HUES64 (cell line): ENCODE measurements at regions not wholly inside any gene's neighbourhood (a gene's known extent, or its start where the extent isn't known, plus 50 kb on each side); places are given as distances from the start of the nearest gene placed in this dataset.
"Not testable (repeated sequence)": the region's sequence is repeated elsewhere in the genome, so short reads cannot be mapped to it uniquely, and the experiment has no call there.

Experiments used
- H3K27ac ChIP-seq: 2 replicates; pipeline ENCODE4 v1.7.0; 2013; ENCODE audit warnings: low read depth, low read length, inconsistent platforms
- H3K27me3 ChIP-seq: 2 replicates; pipeline ENCODE4 v1.6.1; 2013; ENCODE audit warnings: mild to moderate bottlenecking, low read length; ENCODE audit not compliant: insufficient read depth
- H3K36me3 ChIP-seq: 2 replicates; pipeline ENCODE4 v1.6.1; 2013; ENCODE audit warnings: mild to moderate bottlenecking, low read length; ENCODE audit not compliant: insufficient read depth
- H3K4me1 ChIP-seq: 2 replicates; pipeline ENCODE4 v1.6.1; 2013; ENCODE audit warnings: mild to moderate bottlenecking, low read length, moderate library complexity; ENCODE audit not compliant: insufficient read depth
- H3K4me3 ChIP-seq: 2 replicates; pipeline ENCODE4 v1.5.1; 2013; ENCODE audit warnings: mild to moderate bottlenecking, low read length, moderate library complexity
- H3K9ac ChIP-seq: 2 replicates; pipeline ENCODE4 v1.6.1; 2013; ENCODE audit warnings: mild to moderate bottlenecking, low read depth, low read length
- H3K9me3 ChIP-seq: 2 replicates; pipeline ENCODE4 v1.6.1; 2013; ENCODE audit warnings: low read depth, low read length; ENCODE audit not compliant: insufficient read depth
- WGBS: fragments of 150-250, 120-280 bp; methylation state at CpG from one replicate; pipeline ENCODE4 v1.1.7; 2013; ENCODE audit warnings: missing lambda C conversion rate; 5-methylcytosine and 5-hydroxymethylcytosine counted together

DNA sequence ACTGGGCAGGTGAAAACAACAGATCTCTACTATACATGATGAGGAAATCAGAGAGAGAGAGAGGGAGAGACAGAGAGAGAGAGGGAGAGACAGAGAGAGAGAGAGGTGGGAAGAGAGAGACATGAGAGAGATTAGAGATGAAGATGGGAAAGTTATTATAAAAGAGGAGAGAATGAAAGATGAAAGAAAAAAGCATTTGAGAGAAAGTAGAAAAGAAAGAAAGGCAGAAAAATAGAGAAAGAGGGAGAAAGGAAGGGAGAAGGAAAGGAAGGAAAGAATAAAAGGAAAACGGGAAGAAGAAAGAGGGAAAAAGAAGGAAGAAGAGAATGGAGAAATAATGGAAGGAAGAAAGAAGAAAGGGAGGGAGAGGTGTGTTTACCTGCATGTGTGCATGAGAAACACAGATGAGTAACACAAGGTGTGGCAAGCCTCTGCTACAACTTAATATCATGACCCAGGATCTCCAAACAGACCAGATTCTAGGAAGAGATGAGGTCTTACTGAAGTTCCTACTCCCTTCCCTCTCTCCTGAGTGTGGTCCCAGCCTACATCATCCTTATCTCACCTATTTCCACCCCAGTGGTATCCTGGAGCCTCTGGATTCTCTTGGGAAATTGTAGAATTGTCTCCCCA lies 176.3 kb downstream of the C12orf75 start:
- Histone ChIP-seq H3K4me3 (no peak overlapping the region), H3K36me3 (no peaks in the 10 kb centered on the region), H3K9ac (no peak overlapping the region), H3K27me3 (no peaks in the 10 kb centered on the region), H3K9me3 (no peaks in the 10 kb centered on the region), H3K4me1 (no peaks in the 10 kb centered on the region), H3K27ac (no peak overlapping the region)
- 89% methylated on average over 1 of the region's 1 CpG for WGBS

DNA sequence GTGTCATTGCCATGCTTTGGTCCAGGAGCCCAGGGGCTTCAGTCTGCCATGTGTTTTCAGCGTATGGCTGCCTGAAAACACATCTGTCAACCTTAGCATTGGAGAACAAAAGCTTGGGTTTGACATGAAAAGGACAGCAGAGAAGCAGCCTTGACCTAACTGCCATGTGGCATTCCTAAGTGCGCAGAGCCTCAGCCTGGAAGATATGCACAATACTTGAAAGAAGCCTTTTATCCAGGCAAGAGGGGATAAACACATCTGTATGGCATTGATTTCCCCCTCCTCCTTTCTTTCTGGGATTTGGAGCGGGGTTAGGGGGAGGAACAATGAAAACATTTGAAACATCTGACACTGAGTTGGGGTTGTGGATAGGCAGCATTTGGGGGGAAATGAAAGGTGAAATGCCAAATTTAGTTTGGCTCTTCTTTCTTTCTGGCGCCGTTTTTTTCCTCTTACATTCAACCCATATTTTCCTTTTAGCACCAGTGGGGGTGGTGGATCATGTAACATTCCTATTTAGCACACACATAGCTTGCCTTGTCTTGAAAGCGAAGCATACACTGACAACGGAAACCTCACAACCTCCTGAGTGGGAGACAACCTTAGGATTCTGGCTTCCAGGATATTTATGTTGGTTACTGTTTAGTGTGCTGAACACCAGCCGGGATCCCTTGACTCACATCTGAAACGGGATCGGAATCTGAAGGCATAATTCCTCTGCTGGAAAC lies 177.0 kb downstream of the C12orf75 start:
- WGBS: 93% methylated on average over 7 of the region's 10 CpGs
- no peaks in the 10 kb centered on the region for H3K9me3 ChIP-seq

DNA sequence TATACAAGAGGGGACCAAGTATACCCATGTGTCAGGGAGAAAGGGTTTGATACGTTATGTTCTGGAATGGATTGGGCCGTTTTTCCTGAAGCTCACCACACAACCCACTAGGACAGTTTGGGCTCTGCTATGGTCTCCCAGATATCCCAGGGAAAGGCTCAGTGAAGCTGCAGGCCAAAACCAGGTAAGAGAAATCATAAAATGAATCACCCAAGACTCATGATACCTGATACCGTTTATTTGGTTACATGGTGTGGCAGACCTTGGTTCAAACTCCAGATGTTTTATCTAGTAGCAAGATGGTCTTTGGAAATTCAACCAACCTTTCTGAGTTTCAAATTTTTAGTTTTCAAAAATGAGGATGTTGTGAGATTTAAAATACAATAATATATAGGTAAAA lies 177.6 kb downstream of the C12orf75 start:
- H3K27me3 ChIP-seq: no peaks in the 10 kb centered on the region
- H3K9me3 ChIP-seq: no peaks in the 10 kb centered on the region
- WGBS: 98% methylated on average over 3 of the region's 3 CpGs

More for the DNA sequence above, 177.0 kb downstream of the C12orf75 start:
- H3K4me3 ChIP-seq: no peak overlapping the region
- H3K4me1 ChIP-seq: no peaks in the 10 kb centered on the region
- H3K27me3 ChIP-seq: no peaks in the 10 kb centered on the region
- H3K9ac ChIP-seq: no peak overlapping the region
- H3K36me3 ChIP-seq: no peaks in the 10 kb centered on the region
- no peak overlapping the region for H3K27ac ChIP-seq

DNA sequence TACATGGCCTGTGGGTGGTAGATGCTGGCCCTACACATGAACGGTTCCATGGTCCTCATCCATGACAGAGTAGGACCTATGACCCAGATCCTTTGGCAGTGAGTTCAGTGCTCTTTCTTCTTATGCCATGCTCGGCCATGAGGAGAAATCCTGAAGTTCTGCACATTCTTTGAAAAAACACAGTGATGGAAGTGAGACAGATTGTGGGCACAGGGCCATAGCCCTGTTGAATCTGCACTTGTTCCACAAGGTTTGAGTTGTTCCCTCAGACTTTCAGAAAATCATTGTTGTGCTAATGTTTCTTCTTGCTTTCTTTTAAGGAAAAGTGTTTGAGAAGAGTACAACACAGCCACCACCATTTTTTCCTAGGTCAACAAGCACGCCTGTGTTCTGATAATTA lies 180.0 kb downstream of the C12orf75 start:
- WGBS: 95% methylated on average over 2 of the region's 3 CpGs
- no peak overlapping the region for H3K9ac ChIP-seq

More for the DNA sequence above, 177.6 kb downstream of the C12orf75 start:
- Histone ChIP-seq H3K4me1 (no peaks in the 10 kb centered on the region), H3K4me3 (no peak overlapping the region), H3K9ac (no peak overlapping the region), H3K27ac (no peak overlapping the region), H3K36me3 (no peaks in the 10 kb centered on the region)

DNA sequence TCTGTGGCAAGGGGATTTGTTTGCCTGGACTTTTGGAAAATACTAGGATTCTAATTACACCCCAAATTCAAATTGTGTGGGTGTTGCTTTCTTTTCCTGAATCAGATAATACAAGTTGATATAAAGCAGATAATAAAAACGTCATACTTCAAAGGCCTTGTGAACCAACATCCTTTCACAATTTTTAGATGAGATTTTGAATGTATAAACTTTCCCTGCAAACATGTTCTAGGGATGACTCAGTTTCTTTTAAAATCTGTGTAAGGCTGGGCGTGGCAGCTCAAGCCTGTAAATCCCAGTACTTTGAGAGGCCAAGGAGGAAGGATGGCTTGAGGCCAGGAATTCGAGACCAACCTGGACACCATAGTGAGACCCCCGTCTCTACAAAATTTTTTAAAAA lies 182.4 kb downstream of the C12orf75 start:
- WGBS: 88% methylated on average over 3 of the region's 4 CpGs
- H3K27ac ChIP-seq, H3K9ac ChIP-seq, H3K27me3 ChIP-seq, H3K4me3 ChIP-seq, H3K9me3 ChIP-seq, H3K36me3 ChIP-seq, H3K4me1 ChIP-seq: not testable (repeated sequence)

More for the DNA sequence above, 180.0 kb downstream of the C12orf75 start:
- H3K27ac ChIP-seq: no peak overlapping the region
- no peaks in the 10 kb centered on the region for H3K4me1 ChIP-seq
- no peak overlapping the region for H3K4me3 ChIP-seq
- H3K36me3 ChIP-seq: no peaks in the 10 kb centered on the region
- H3K27me3 ChIP-seq: no peaks in the 10 kb centered on the region
- no peaks in the 10 kb centered on the region for H3K9me3 ChIP-seq

DNA sequence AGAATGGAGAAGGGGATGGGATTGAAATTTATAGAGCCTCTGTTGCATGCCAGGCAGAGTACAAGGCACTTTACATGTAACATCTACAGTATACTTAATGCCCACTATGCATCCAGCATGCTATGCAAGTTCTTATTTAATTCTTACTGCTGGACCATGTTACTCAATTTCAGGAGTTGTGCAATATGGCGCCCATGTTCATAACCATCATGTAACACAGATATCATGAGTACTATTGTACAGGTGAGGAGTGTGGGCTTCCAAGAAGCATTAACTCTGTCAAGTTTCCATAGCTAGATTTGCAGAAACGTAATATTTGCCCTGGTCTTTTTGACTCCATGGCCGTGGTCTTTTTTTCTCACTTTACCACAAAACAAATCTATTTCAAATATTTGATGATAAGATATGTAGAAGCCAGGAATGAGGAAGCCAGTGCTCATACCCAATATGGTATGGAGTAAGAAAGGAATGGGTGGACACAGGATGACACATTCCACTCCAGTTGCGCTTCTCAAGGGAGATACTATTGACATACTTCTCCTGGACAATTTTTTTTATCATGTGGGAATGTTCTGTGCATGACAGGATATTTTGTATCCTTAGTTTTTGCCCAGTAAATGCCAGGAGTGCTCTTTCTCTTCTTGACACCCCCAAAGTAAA lies 191.8 kb downstream of the C12orf75 start:
- H3K36me3 ChIP-seq: no peaks in the 10 kb centered on the region
- no peaks in the 10 kb centered on the region for H3K4me1 ChIP-seq
- 0 out of 2 replicates have a peak, but pooled peaks cover 8% of the 10 kb centered on the region for H3K9me3 ChIP-seq
- H3K27ac ChIP-seq: no peak overlapping the region
- 96% methylated on average over 3 of the region's 4 CpGs for WGBS
- H3K27me3 ChIP-seq: no peaks in the 10 kb centered on the region
- H3K4me3 ChIP-seq: no peak overlapping the region
- H3K9ac ChIP-seq: no peak overlapping the region

DNA sequence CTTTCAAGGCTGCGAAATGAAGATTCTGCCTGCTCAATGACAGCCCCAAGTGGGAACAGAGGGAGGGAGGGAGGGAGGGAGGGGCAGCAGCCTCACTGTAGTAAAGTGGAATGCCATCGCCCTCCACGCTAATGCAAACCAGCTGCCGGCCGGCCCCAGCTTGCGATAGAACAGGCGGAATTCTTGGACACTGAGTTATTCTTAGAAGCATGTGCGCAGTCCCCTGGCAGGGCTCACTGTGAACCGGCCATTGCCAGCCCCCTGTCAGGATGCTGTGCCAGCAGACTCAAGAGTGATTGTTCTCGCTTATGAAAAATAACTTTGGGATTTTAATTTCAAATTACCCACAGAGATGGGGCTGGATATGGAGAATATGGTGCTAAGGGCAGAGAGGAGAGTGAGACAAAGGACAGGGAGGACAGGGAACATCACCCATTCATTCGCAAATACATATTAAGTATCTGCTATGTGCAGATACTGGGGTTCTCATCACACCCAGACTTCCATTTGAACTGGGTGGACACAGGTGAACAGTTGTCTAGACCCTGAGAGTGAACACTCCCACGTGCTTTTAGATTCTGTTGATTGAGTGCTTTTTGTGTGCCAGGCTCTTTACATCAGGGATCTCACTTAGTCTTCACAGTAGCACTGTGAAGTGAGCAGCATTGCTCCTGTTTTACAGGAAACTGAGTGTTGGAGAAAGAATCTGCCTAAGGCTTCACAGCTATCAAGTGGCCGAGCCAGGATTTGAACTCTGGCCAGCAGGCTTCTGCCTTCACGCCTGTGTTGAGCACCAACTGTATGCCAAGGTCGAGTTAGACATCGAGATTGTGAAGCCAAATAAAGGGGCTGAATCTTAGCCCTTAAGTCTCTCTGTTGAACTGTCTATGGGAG lies 192.9 kb downstream of the C12orf75 start:
- Histone ChIP-seq H3K4me1 (no peaks in the 10 kb centered on the region), H3K36me3 (no peaks in the 10 kb centered on the region), H3K9me3 (0 out of 2 replicates have a peak, but pooled peaks cover 8% of the 10 kb centered on the region), H3K27me3 (no peaks in the 10 kb centered on the region), H3K9ac (no peak overlapping the region), H3K4me3 (no peak overlapping the region), H3K27ac (no peak overlapping the region)
- WGBS: 72% methylated on average over 16 of the region's 16 CpGs

DNA sequence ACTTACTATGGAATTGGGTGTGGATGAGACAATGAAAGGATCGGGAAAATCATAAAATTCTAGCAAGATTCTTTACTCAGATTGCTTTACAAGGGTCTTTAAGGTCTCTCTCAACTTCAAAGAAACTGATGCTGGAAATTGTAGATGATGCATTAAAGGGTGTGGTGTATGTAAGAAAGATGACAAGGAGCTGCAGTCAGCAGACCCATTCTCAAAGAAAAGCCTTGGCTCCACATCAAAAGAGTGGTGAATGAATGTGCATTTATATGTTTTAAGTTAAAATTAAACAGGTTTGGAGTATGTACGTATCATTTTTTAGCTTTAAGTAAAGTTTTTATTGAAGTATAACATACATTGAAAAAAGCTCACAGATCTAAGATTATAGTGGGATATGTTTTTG lies 194.5 kb downstream of the C12orf75 start:
- H3K4me1 ChIP-seq: no peaks in the 10 kb centered on the region

DNA sequence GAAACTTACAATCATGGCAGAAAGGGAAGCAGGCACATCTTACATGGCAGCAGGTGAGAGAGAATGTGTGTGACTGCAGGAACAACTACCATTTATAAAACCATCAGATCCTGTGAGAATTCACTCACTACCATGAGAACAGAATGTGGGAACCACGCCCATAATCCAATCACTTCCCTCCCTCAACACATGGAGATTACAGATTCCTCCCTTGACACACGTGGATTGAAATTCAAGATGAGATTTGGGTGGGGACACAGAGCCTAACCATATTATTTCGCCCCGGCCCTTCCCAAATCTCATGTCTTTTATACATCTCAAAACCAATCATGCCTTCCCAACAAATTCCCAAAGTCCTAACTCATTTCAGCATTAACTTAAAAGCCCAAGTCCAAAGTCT lies 203.6 kb downstream of the C12orf75 start:
- Histone ChIP-seq H3K27me3 (no peaks in the 10 kb centered on the region), H3K4me3 (no peak overlapping the region), H3K9ac (no peak overlapping the region), H3K9me3 (peaks cover 22% of the 10 kb centered on the region), H3K27ac (no peak overlapping the region), H3K36me3 (no peaks in the 10 kb centered on the region), H3K4me1 (no peaks in the 10 kb centered on the region)
- 93% methylated on average over 4 of the region's 4 CpGs for WGBS

More for the DNA sequence above, 194.5 kb downstream of the C12orf75 start:
- no peaks in the 10 kb centered on the region for H3K36me3 ChIP-seq
- H3K4me3 ChIP-seq: no peak overlapping the region
- no peak overlapping the region for H3K27ac ChIP-seq
- no peak overlapping the region for H3K9ac ChIP-seq
- H3K9me3 ChIP-seq: 0 out of 2 replicates have a peak, but pooled peaks cover 3% of the 10 kb centered on the region
- H3K27me3 ChIP-seq: no peaks in the 10 kb centered on the region
- 77% methylated on average over 2 of the region's 2 CpGs for WGBS

DNA sequence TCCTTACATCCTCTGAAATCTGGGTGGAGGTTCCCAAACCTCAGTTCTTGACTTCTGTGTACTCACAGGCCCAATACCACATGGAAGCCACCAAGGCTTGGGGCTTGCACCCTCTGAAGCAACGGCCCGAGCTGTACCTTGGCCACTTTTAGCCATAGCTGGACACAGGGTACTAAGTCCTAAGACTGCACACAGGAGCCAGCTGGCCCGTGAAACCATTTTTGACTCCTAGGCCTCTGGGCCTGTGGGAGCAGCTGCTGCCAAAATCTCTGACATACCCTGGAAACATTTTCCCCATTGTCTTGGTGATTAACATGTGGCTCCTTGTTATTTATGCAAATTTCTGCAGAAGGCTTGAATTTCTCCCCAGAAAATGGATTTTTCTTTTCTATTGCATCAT lies 204.5 kb downstream of the C12orf75 start:
- not testable (repeated sequence) for H3K9ac ChIP-seq, H3K4me1 ChIP-seq, H3K36me3 ChIP-seq, H3K4me3 ChIP-seq, H3K27ac ChIP-seq, H3K27me3 ChIP-seq
- 95% methylated on average over 3 of the region's 3 CpGs for WGBS
- peaks cover 22% of the 10 kb centered on the region for H3K9me3 ChIP-seq
